Epithelial cell of esophagus (primary cell): ENCODE measurements at regions not wholly inside any gene's neighbourhood (a gene's known extent, or its start where the extent isn't known, plus 50 kb on each side); places are given as distances from the start of the nearest gene placed in this dataset.
A peak's percentile ranks its signal among the peaks of the same experiment; 100 is the strongest.

ENCODE experiments used
- DNase-seq: peaks from one replicate; pipeline ENCODE4 v3.0.0; 2010; ENCODE audit warnings: low read depth
- H3K4me3 ChIP-seq: 2 replicates; pipeline ENCODE4 v1.5.1; 2011; ENCODE audit warnings: mild to moderate bottlenecking, low read length, control low read depth
- CTCF ChIP-seq: IDR thresholded peaks from 2 replicates; pipeline ENCODE4 v1.5.1; 2011; ENCODE audit warnings: low read depth, mild to moderate bottlenecking, low read length, control low read depth, inconsistent platforms; ENCODE audit not compliant: insufficient read depth; ENCODE audit errors: missing control alignments

- no peak for TF ChIP-seq CTCF
- DNase-seq: peak; percentile 9
- H3K4me3 ChIP-seq: no peak overlapping the region
These were observed 127.8 kb downstream of the CHST1 start for GRCh38 chr11:45537614-45538013.

DNA sequence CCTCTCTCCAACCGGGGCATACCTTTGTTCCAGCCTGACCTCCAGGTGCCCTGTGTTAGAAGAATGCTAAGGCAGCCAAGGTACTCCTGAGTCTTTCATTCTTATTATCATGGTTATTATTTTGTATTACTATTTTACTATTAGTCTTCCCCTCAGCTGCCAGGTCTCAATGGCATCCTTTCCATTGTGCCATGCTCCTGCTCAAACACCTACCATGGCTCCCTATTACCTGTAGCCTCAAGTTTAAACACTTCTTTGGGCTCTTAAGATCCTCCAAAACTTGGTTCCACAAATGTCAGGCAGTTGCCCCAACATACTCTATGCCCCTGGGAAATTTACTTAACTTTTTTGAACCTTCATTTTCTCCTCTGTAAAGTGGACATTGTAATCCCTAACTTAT, 130.4 kb downstream of the CHST1 start:
- DNase-seq: no peak
- no peak for TF ChIP-seq CTCF
- H3K4me3 ChIP-seq: no peak overlapping the region

DNA sequence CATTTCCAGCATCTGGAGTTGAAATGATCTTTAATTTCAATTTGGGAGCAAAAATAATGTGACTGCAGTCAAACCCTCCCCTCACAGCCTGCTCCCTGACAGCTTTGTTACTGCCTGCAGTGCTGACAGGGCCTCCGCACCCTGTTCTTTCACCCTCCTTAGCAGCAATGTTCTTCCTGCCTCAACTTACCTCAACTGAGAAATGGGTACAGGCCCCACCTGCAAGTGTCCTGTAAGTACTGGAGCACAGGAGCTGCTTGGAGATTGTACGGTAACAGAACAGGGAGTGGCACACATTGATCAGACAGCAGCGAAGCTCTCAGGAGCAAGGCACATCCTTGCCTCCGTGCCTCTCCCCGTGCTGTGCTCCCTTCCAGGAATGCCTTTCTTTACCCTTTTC, 131.3 kb downstream of the CHST1 start:
- no peak overlapping the region for H3K4me3 ChIP-seq
- DNase-seq: no peak
- TF ChIP-seq CTCF: no peak

DNA sequence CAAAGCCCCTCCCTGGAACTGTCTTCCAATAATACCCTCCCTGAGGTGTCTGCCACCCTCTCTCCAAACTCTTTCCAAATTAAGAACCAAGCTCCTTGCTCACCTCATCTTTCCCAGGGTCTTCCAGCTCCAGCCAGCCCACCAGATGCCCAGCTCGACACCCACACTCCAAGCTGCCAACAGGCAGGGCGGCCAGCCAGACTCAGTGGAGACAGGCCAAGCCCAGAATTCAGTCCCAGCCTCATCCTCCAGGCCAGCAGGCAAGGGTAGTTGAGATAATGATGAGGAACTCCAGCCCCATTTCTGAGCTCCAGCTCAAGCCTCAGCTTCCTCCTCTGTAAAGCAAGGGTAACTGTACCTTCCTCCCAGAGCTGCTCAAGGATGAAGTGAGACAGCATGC, 132.9 kb downstream of the CHST1 start:
- no peak overlapping the region for H3K4me3 ChIP-seq
- no peak for DNase-seq
- TF ChIP-seq CTCF: no peak

DNA sequence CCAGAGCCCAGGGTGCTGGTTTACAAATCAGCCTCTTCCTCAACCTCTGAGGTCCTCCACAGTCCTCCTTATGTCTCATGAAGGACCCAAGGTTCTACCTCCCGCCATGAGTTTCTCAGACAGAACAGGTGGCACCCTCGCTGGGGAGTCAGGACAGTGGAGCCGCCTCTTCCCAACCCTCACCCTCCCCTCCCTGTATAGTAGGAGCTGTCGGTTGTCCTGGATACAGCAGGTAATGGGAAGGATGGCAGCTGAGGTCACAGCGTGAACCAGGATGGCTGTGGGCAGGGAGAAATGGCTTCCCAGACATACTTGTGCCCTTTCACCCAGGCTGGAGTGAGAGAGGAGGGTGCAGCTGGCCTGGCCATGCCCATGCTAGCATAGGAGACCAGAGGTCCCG, 134.6 kb downstream of the CHST1 start:
- TF ChIP-seq CTCF: no peak
- H3K4me3 ChIP-seq: no peak overlapping the region
- no peak for DNase-seq

DNA sequence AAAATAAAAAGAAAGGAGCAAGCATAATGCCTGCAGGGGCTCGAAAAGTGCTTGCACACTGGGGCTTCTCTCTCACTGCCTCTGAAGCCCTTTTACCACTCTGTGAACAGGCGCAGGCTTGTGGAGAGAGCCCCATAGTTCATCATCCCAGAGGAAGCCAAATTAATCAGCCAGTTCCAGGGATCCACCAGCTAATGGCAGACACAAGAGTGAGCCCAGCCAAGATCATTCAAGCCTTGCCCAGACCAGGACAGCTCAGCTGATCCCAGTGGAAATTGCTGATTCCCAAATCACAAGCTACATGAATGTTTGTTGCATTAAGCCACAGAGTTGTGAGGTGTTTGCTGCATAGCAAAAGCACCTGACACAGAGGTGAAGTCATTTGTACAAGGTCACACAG, 135.3 kb downstream of the CHST1 start:
- no peak for TF ChIP-seq CTCF
- DNase-seq: no peak
- no peak overlapping the region for H3K4me3 ChIP-seq

GRCh38 chr11:45528435-45528834, 137.0 kb downstream of the CHST1 start:
- TF ChIP-seq CTCF: no peak
- no peak for DNase-seq
- no peak overlapping the region for H3K4me3 ChIP-seq
